HPDE6-E6E7 (cell line): ENCODE measurements at regions not wholly inside any gene's neighbourhood (a gene's known extent, or its start where the extent isn't known, plus 50 kb on each side); places are given as distances from the start of the nearest gene placed in this dataset.

Experiments
- DNase-seq: peaks from one replicate; pipeline ENCODE4 v3.0.0; 2011; ENCODE audit warnings: missing footprints; ENCODE audit errors: extremely low spot score

GRCh38 chr2:12968399-12968798 is 251.7 kb downstream of the TRIB2 start:
- no peak for DNase-seq

GRCh38 chr2:12970861-12971260 is 254.1 kb downstream of the TRIB2 start:
- peak; percentile 13 for DNase-seq

GRCh38 chr2:12971581-12972365 is 255.0 kb downstream of the TRIB2 start:
- no peak for DNase-seq

GRCh38 chr2:12978066-12978835 is 261.5 kb downstream of the TRIB2 start:
- no peak for DNase-seq

GRCh38 chr2:12979066-12979465 is 262.3 kb downstream of the TRIB2 start:
- DNase-seq: peak; percentile 39

GRCh38 chr2:12980817-12981216 is 264.1 kb downstream of the TRIB2 start:
- no peak for DNase-seq

- no peak for DNase-seq
Observed at GRCh38 chr2:12982149-12982584, 265.4 kb downstream of the TRIB2 start.

- DNase-seq: no peak
Observed at GRCh38 chr2:12987246-12987645, 270.5 kb downstream of the TRIB2 start.

- DNase-seq: no peak
Observed at GRCh38 chr2:12988279-12988678, 271.5 kb downstream of the TRIB2 start.

GRCh38 chr2:12990523-12990922 is 273.8 kb downstream of the TRIB2 start:
- DNase-seq: no peak

GRCh38 chr2:12998685-12999084 is 281.9 kb downstream of the TRIB2 start:
- DNase-seq: no peak

- no peak for DNase-seq
Observed at GRCh38 chr2:13000664-13001363, 284.1 kb downstream of the TRIB2 start.

- no peak for DNase-seq
Observed at GRCh38 chr2:13001408-13001807, 284.7 kb downstream of the TRIB2 start.

GRCh38 chr2:13002536-13003331 is 286.0 kb downstream of the TRIB2 start:
- DNase-seq: no peak

- no peak for DNase-seq
Observed at GRCh38 chr2:13003500-13003899, 286.8 kb downstream of the TRIB2 start.

GRCh38 chr2:13005048-13005447 is 288.3 kb downstream of the TRIB2 start:
- DNase-seq: no peak

GRCh38 chr2:13005761-13006335 is 289.1 kb downstream of the TRIB2 start:
- no peak for DNase-seq

GRCh38 chr2:13006426-13006825 is 289.7 kb downstream of the TRIB2 start:
- no peak for DNase-seq

GRCh38 chr2:13006829-13007717 is 290.3 kb downstream of the TRIB2 start:
- peak; percentile 34 for DNase-seq

- DNase-seq: peak; percentile 74
Observed at GRCh38 chr2:13009027-13009642, 292.4 kb downstream of the TRIB2 start.
